Osteoblast (primary cell): ENCODE measurements at regions not wholly inside any gene's neighbourhood (a gene's known extent, or its start where the extent isn't known, plus 50 kb on each side); places are given as distances from the start of the nearest gene placed in this dataset.

Source experiments
- DNase-seq: peaks from one replicate; pipeline ENCODE4 v3.0.0; 2011; ENCODE audit warnings: low spot score, mixed read lengths; ENCODE audit not compliant: insufficient read length; ENCODE audit errors: missing footprints
- H2AFZ ChIP-seq: 2 replicates; pipeline ENCODE4 v1.6.0; 2011; ENCODE audit warnings: mild to moderate bottlenecking, low read length
- H3K27ac ChIP-seq: 2 replicates; pipeline ENCODE4 v1.5.1; 2011; ENCODE audit warnings: mild to moderate bottlenecking, low read depth, low read length, moderate library complexity
- H3K27me3 ChIP-seq: 2 replicates; pipeline ENCODE4 v1.6.0; 2012; ENCODE audit warnings: mild to moderate bottlenecking, control low read depth, inconsistent platforms, low read length, moderate library complexity; ENCODE audit not compliant: insufficient read depth
- H3K36me3 ChIP-seq: 2 replicates; pipeline ENCODE4 v1.5.1; 2011; ENCODE audit warnings: mild to moderate bottlenecking, low read length, control low read depth, moderate library complexity; ENCODE audit not compliant: insufficient read depth
- H3K4me1 ChIP-seq: 2 replicates; pipeline ENCODE4 v1.5.1; 2011; ENCODE audit warnings: mild to moderate bottlenecking, low read length, control low read depth, moderate library complexity; ENCODE audit not compliant: insufficient read depth
- H3K4me2 ChIP-seq: 2 replicates; pipeline ENCODE4 v1.6.0; 2011; ENCODE audit warnings: mild to moderate bottlenecking, low read length; ENCODE audit not compliant: insufficient read depth
- H3K4me3 ChIP-seq: fragments of 200-600 bp; sonication (generic); 3 replicates; pipeline ENCODE4 v1.5.1; 2012; ENCODE audit warnings: mild to moderate bottlenecking, low read length, inconsistent platforms; ENCODE audit not compliant: insufficient read depth
- H3K79me2 ChIP-seq: 2 replicates; pipeline ENCODE4 v1.6.0; 2012; ENCODE audit warnings: mild to moderate bottlenecking, low read length, control low read depth, inconsistent platforms; ENCODE audit not compliant: insufficient read depth
- H3K9me3 ChIP-seq: 2 replicates; pipeline ENCODE4 v1.5.1; 2011; ENCODE audit warnings: low read depth, low read length, control low read depth
- H4K20me1 ChIP-seq: 2 replicates; pipeline ENCODE4 v1.6.0; 2012; ENCODE audit warnings: mild to moderate bottlenecking, low read length, control low read depth; ENCODE audit not compliant: insufficient read depth
- CTCF ChIP-seq: IDR thresholded peaks from 2 replicates; pipeline ENCODE4 v1.5.1; 2011; ENCODE audit warnings: mild to moderate bottlenecking, low read depth, low read length, moderate library complexity; ENCODE audit errors: extremely low read depth

GRCh38 chr16:79715061-79715460 lies 114.5 kb upstream of the MAF start:
- H3K79me2 ChIP-seq, result no peaks in the 10 kb centered on the region
- no peaks in the 10 kb centered on the region for H3K4me1 ChIP-seq
- no peaks in the 10 kb centered on the region for H4K20me1 ChIP-seq
- H3K4me3 ChIP-seq, result no peak overlapping the region
- no peaks in the 10 kb centered on the region for H3K9me3 ChIP-seq
- H3K4me2 ChIP-seq, result no peak overlapping the region
- no peak overlapping the region for H2AFZ ChIP-seq
- DNase-seq, result no peak
- TF ChIP-seq CTCF, result no peak
- H3K36me3 ChIP-seq, result no peaks in the 10 kb centered on the region
- H3K27ac ChIP-seq, result no peak overlapping the region
- H3K27me3 ChIP-seq, result no peaks in the 10 kb centered on the region

DNA sequence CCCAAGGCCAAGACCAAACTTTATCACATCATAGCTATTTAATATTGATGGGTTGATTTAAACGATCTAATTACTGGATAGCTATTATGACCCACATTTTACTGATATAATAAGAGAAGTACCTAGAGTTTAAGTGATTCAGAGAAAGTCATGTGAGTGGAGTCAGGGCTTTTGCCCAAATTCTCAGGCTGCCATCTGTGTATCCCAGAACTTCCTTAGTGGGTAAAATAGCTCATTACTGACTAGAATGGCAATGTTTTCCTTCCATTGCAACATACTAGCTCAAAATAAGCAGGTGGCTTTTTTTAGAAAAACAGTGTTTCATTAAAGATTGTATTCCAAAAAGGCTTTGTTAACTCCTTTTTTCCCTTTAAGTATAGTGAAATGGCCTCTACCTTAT lies 113.9 kb upstream of the MAF start:
- no peaks in the 10 kb centered on the region for H4K20me1 ChIP-seq
- no peak overlapping the region for H3K4me3 ChIP-seq
- no peaks in the 10 kb centered on the region for H3K36me3 ChIP-seq
- no peak for DNase-seq
- no peaks in the 10 kb centered on the region for H3K27me3 ChIP-seq
- no peaks in the 10 kb centered on the region for H3K79me2 ChIP-seq
- H3K4me2 ChIP-seq, result no peak overlapping the region
- TF ChIP-seq CTCF, result no peak
- H3K27ac ChIP-seq, result no peak overlapping the region
- H2AFZ ChIP-seq, result no peak overlapping the region
- no peaks in the 10 kb centered on the region for H3K9me3 ChIP-seq
- H3K4me1 ChIP-seq, result no peaks in the 10 kb centered on the region

DNA sequence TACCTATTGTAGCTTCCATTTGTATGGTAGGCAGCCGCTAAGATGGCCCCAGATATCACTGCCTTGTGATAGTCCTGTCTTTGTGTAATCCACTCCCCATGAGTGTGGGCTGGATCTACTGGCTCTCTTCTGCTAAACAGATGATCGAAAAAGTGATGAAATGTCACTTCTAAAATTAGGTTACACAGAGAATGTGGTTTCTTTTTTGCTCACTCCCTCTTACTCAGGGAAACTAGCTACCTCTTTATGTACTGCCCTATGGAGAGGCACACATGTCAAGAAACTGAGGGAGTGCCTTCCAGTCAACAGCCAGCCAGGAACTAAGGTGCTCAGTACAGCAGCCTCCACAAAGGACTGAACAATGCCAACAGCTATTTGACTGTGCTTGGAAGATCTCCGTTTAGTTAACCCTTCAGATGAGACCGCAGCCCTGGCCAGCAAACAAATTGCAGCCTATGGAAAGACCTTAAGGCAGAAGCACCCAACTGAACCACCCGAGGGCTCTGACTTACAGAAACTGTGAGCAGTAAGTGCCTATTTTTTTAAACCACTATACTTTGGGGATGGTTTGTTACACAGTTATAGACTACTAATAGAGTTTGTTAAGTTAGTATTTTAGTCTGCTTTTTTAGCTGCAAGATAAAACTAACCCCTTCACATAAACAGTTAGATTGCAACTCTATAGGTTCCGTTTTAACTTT lies 113.2 kb upstream of the MAF start:
- no peak overlapping the region for H3K4me3 ChIP-seq
- H3K79me2 ChIP-seq, result no peaks in the 10 kb centered on the region
- H2AFZ ChIP-seq, result no peak overlapping the region
- no peaks in the 10 kb centered on the region for H3K27me3 ChIP-seq
- TF ChIP-seq CTCF, result no peak
- no peaks in the 10 kb centered on the region for H3K36me3 ChIP-seq
- H3K27ac ChIP-seq, result no peak overlapping the region
- no peaks in the 10 kb centered on the region for H4K20me1 ChIP-seq
- H3K4me1 ChIP-seq, result no peaks in the 10 kb centered on the region
- no peaks in the 10 kb centered on the region for H3K9me3 ChIP-seq
- no peak overlapping the region for H3K4me2 ChIP-seq
- DNase-seq, result no peak

DNA sequence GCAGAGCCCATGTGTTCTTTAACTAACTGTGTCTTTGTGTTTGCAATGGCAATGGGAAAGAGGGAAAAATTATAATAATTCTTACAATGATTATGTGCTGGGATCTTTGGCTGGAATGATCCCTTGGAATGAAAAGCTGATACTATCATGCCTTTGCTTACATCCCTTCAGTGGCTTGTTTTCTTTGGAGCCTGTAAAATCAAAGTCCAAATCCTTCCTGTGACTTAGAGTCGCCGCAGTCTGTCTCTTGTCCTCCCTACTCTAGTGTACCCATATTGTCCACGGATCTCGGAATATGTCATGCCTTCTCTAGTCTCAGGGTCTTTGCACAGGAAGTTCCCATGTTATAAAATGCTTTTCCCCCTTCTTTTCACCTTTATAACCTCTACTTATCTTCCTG lies 111.7 kb upstream of the MAF start:
- H3K4me1 ChIP-seq, result peaks cover 2% of the 10 kb centered on the region
- no peak for DNase-seq
- H3K27ac ChIP-seq, result no peak overlapping the region

More for the DNA sequence above, 111.7 kb upstream of the MAF start:
- Histone ChIP-seq H3K27me3 (no peaks in the 10 kb centered on the region), H4K20me1 (no peaks in the 10 kb centered on the region), H3K4me3 (no peak overlapping the region), H3K9me3 (no peaks in the 10 kb centered on the region), H3K36me3 (no peaks in the 10 kb centered on the region), H3K79me2 (no peaks in the 10 kb centered on the region), H2AFZ (no peak overlapping the region), H3K4me2 (no peak overlapping the region)
- TF ChIP-seq CTCF, result no peak
